B cell (primary cell): ENCODE measurements at regions not wholly inside any gene's neighbourhood (a gene's known extent, or its start where the extent isn't known, plus 50 kb on each side); places are given as distances from the start of the nearest gene placed in this dataset.

Source experiments
- CTCF ChIP-seq: fragments of 200-600 bp; IDR thresholded peaks from one replicate; pipeline ENCODE4 v1.8.0; 2022; ENCODE audit warnings: antibody characterized with exemption, mild to moderate bottlenecking
- EZH2 ChIP-seq: IDR thresholded peaks from 2 replicates; pipeline ENCODE4 v1.6.1; 2012; ENCODE audit warnings: borderline replicate concordance, low read depth, mild to moderate bottlenecking, moderate library complexity, low read length; ENCODE audit not compliant: insufficient read depth, poor library complexity, severe bottlenecking

GRCh38 chr6:140007525-140007924 is 633.1 kb upstream of the CITED2 start:
- TF ChIP-seq CTCF (no peak), EZH2 (no peak)
